Activated B cell treated with CpG ODN at 0.5 μM for 24 hours (primary cell): ENCODE measurements at regions not wholly inside any gene's neighbourhood (a gene's known extent, or its start where the extent isn't known, plus 50 kb on each side); places are given as distances from the start of the nearest gene placed in this dataset.

Source experiments
- ATAC-seq: fragments of 200-7000 bp; cut with Tn5 transposase; one replicate; pipeline ENCODE4 v1.10.0; 2021; ENCODE audit warnings: low read depth, mild to moderate bottlenecking, moderate library complexity
- CTCF ChIA-PET: fragments of 350-600 bp; sonication (Branson Sonifier 250); formaldehyde crosslinking; loops from one replicate; lab custom pipeline; 2021; ENCODE audit warnings: antibody characterized with exemption; lab: Charles Lee
- POLR2A ChIA-PET: fragments of 350-600 bp; sonication (Branson Sonifier 250); formaldehyde crosslinking; loops from one replicate; lab custom pipeline; 2021; ENCODE audit warnings: antibody characterized with exemption; lab: Charles Lee
- DNase-seq: peaks from one replicate; pipeline ENCODE4 v3.0.0; 2022
- H3K27ac Mint-ChIP-seq: one replicate; pipeline ENCODE4 v1.8.0; 2020; ENCODE audit warnings: mixed read lengths
- H3K27me3 Mint-ChIP-seq: one replicate; pipeline ENCODE4 v1.8.0; 2021; ENCODE audit warnings: mixed read lengths
- H3K36me3 Mint-ChIP-seq: one replicate; pipeline ENCODE4 v1.8.0; 2021; ENCODE audit warnings: low read depth, mixed read lengths
- H3K4me1 Mint-ChIP-seq: one replicate; pipeline ENCODE4 v1.8.0; 2021; ENCODE audit warnings: mixed read lengths
- H3K4me3 Mint-ChIP-seq: one replicate; pipeline ENCODE4 v1.8.0; 2020; ENCODE audit warnings: mild to moderate bottlenecking, mixed read lengths
- H3K9me3 Mint-ChIP-seq: one replicate; pipeline ENCODE4 v1.8.0; 2020; ENCODE audit warnings: mixed read lengths
- intact Hi-C: fragments of 100-400 bp; cut with micrococcal nuclease; formaldehyde crosslinking; loops from one replicate; pipeline ENCODE4 v1.15.1; 2024
- TF ChIP-seq, protein P1 (sequence below): fragments of 200-600 bp; IDR thresholded peaks from one replicate; pipeline ENCODE4 v1.8.0; 2022; ENCODE audit warnings: antibody characterized with exemption, mild to moderate bottlenecking

DNA sequence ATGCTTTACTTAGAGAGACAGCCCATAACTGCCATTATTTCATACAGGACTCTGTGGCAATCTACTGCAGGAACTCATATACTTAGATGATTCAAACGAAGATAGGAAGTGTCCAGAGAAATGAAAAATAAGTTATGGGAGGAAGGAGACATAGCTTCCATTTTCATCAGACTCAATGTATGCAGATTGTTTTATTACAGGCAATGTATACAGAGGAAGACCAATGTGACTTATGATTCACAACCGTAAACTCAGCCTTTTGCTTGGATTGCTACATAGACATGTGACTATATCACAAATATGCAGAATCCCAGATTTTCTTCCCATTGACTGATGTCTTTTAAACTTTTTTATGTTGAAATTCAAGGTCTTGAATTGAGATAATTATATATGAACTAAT lies 793.4 kb downstream of the SATB2 start:
- ChIA-PET CTCF (no interaction called here), POLR2A (no interaction called here)
- Mint-ChIP-seq H3K9me3 (no peaks in the 10 kb centered on the region), H3K4me1 (no peaks in the 10 kb centered on the region), H3K27me3 (no peaks in the 10 kb centered on the region), H3K36me3 (no peaks in the 10 kb centered on the region), H3K27ac (no peak overlapping the region), H3K4me3 (no peak overlapping the region)
- intact Hi-C loops, result no loop called here
- TF ChIP-seq, protein P1, sequence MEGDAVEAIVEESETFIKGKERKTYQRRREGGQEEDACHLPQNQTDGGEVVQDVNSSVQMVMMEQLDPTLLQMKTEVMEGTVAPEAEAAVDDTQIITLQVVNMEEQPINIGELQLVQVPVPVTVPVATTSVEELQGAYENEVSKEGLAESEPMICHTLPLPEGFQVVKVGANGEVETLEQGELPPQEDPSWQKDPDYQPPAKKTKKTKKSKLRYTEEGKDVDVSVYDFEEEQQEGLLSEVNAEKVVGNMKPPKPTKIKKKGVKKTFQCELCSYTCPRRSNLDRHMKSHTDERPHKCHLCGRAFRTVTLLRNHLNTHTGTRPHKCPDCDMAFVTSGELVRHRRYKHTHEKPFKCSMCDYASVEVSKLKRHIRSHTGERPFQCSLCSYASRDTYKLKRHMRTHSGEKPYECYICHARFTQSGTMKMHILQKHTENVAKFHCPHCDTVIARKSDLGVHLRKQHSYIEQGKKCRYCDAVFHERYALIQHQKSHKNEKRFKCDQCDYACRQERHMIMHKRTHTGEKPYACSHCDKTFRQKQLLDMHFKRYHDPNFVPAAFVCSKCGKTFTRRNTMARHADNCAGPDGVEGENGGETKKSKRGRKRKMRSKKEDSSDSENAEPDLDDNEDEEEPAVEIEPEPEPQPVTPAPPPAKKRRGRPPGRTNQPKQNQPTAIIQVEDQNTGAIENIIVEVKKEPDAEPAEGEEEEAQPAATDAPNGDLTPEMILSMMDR, result no peak
- ATAC-seq, result no peak
- no peak for DNase-seq

DNA sequence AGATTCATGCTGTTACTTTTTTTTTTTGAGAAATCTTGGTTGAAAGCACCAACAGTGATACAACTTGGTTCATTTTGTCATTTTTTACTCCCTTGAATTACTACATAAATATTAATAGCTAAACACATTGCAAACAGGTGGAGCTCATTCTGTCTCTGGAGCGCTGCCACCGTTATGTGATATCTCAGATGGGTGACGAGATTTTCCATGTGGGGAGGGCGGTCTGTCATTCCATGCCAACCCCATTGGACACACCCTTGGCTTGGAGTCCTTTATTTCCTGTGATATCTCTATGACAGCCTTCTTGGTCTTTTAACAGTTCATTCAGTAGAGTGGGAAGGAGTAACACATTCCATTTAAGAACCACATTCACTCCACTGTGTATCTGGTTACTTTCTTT lies 794.8 kb downstream of the SATB2 start:
- TF ChIP-seq, protein P1, result no peak
- ChIA-PET CTCF (no interaction called here), POLR2A (no interaction called here)
- Mint-ChIP-seq H3K9me3 (no peaks in the 10 kb centered on the region), H3K27me3 (no peaks in the 10 kb centered on the region), H3K36me3 (no peaks in the 10 kb centered on the region), H3K27ac (no peak overlapping the region), H3K4me3 (no peak overlapping the region), H3K4me1 (no peaks in the 10 kb centered on the region)
- ATAC-seq (no peak), DNase-seq (no peak)
- intact Hi-C loops, result no loop called here

GRCh38 chr2:198660501-198660900 lies 797.2 kb downstream of the SATB2 start:
- no peak overlapping the region for H3K4me3 Mint-ChIP-seq
- no peak for DNase-seq
- no peaks in the 10 kb centered on the region for H3K4me1 Mint-ChIP-seq
- ATAC-seq, result no peak
- CTCF ChIA-PET, result no interaction called here
- TF ChIP-seq, protein P1, result no peak
- intact Hi-C loops, result no loop called here
- no peak overlapping the region for H3K27ac Mint-ChIP-seq
- POLR2A ChIA-PET, result no interaction called here
- no peaks in the 10 kb centered on the region for H3K9me3 Mint-ChIP-seq
- H3K36me3 Mint-ChIP-seq, result no peaks in the 10 kb centered on the region
- H3K27me3 Mint-ChIP-seq, result no peaks in the 10 kb centered on the region

GRCh38 chr2:198659096-198659870 lies 798.5 kb downstream of the SATB2 start:
- H3K4me1 Mint-ChIP-seq, result no peaks in the 10 kb centered on the region
- intact Hi-C loops, result loop anchor here (10.0 kb wide), 1 partner anchor 826 kb away; no protein-coding TSS in a partner anchor
- H3K9me3 Mint-ChIP-seq, result no peaks in the 10 kb centered on the region
- POLR2A ChIA-PET, result no interaction called here
- no peaks in the 10 kb centered on the region for H3K36me3 Mint-ChIP-seq
- CTCF ChIA-PET, result no interaction called here
- ATAC-seq, result no peak
- no peak overlapping the region for H3K27ac Mint-ChIP-seq
- TF ChIP-seq, protein P1, result no peak
- H3K4me3 Mint-ChIP-seq, result no peak overlapping the region
- no peaks in the 10 kb centered on the region for H3K27me3 Mint-ChIP-seq
- DNase-seq, result no peak

DNA sequence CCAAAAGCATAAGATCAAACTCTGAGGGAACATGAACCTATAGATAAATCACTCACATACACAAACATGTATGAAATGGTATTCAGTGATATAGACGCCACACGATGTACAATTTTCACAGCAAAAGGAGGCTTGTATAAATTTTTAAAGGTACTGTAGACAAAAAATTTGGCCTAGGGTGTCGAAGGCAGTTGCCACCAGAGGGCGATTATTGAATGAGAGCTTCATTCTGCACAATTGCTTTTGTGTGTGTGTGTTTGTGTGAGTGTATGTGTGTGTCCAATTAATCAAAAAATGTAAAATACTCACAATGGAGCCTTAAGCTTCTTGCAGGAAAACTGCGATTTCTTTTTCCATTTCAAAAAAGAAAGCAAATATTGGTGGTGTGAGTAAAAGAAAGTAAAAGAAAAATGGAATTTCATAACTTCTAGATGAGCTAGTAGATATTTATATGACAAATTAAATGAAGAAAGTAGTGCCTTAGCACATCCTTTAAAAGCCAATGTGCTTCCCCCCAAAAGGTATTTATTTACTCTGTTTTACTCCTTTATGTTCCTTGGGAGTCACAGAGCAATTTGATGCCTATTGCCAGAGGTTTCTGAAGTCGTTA lies 800.1 kb downstream of the SATB2 start:
- no peaks in the 10 kb centered on the region for H3K36me3 Mint-ChIP-seq
- intact Hi-C loops, result loop anchor here (10.0 kb wide), 1 partner anchor 827 kb away; no protein-coding TSS in a partner anchor
- no peak overlapping the region for H3K4me3 Mint-ChIP-seq
- no peaks in the 10 kb centered on the region for H3K9me3 Mint-ChIP-seq
- DNase-seq, result no peak
- H3K27me3 Mint-ChIP-seq, result no peaks in the 10 kb centered on the region
- ATAC-seq, result no peak
- ChIA-PET POLR2A (no interaction called here), CTCF (interaction anchor here (0.7 kb wide), 2 partner anchors 831 to 1858 kb away, joined by 3 read pairs; no protein-coding TSS in a partner anchor)
- no peaks in the 10 kb centered on the region for H3K4me1 Mint-ChIP-seq
- TF ChIP-seq, protein P1, result no peak
- H3K27ac Mint-ChIP-seq, result no peak overlapping the region
